GM03348 (cell line): ENCODE measurements at regions not wholly inside any gene's neighbourhood (a gene's known extent, or its start where the extent isn't known, plus 50 kb on each side); places are given as distances from the start of the nearest gene placed in this dataset.

Experiments used
- DNase-seq: peaks from one replicate; pipeline ENCODE4 v3.0.0; 2012; ENCODE audit warnings: low spot score

GRCh38 chr1:58976294-58976693 lies 192.4 kb upstream of the JUN start:
- DNase-seq = no peak

GRCh38 chr1:58977598-58977997 lies 193.8 kb upstream of the JUN start:
- DNase-seq = no peak

DNA sequence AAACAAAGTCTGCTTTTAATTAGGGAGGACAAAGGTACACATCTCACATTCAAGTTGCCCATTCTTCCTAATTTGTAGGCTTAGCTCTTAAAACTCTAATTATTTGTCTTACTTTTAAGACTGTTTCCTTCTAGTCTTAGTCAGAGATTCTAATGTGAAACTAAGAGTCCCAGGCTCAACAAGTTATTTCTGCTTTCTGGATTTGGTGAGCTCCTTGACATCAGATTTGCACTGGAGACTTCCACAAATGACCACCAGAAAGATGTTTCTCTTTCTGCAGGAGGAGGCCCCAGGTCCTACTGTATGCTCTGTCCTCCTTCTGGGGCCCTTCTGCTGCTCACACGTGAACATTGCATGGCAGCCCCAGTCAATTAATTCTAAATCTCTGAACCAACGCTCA lies 194.2 kb upstream of the JUN start:
- DNase-seq = no peak

DNA sequence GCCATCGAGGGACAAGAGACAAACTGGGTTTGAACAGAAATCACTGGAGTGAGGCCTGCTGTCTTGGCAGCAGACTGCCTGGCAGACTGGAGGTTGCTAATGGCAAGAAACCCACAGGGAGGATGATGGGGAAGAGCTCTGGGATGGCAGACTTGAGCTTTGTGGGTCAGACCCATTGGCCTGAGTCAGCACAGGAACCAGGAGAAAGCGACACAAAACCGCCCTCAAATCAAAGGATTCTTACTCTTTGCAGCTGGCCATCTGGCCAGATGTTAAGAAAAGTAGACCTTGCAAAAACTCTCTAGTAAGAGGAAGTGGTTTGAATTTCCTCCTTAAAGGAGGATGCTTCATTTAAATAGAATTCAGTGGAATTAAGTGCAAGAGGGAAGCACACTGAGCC lies 195.2 kb upstream of the JUN start:
- DNase-seq = no peak

GRCh38 chr1:58979677-58980076 lies 195.8 kb upstream of the JUN start:
- DNase-seq = no peak

DNA sequence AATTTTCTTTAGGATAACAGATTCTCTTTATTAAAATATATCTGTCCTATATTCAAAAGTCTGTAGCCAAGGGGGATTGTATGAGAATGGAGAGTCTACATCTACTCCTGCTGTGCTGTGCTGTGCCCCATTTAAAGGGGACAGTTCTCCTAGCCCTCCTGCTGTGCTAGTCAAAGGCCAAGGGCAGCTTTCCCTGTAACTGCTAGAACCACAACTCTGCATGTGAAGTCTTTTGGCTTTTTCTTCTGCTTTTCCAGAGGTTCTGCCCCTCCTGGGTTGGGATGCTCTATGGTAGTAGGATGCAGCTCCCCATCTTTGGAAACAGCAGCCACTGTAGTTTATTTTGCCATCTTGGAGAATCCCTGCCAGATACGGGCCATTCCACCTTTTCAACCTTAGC lies 197.5 kb upstream of the JUN start:
- DNase-seq = no peak

- DNase-seq = peak; percentile 16
Observed at GRCh38 chr1:58982259-58982998, 198.6 kb upstream of the JUN start.

DNA sequence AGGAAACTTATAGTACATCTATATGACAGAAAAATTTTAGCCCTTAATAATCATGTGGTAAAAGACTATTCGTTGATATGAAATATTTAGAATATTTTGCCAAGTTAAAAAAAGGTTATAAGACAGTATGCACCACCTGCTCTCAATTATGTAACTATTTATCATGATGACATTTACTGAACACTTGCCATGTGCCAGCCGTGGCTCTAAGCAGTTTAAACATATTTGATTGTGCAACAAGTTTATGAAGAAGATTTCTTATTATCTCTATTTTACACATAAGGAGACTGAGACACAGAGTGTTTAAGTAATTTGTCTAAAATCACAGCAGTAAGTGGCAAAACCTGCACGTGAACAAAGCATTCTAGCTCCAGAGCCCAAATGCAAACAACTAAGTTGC lies 199.3 kb upstream of the JUN start:
- peak; percentile 42 for DNase-seq

DNA sequence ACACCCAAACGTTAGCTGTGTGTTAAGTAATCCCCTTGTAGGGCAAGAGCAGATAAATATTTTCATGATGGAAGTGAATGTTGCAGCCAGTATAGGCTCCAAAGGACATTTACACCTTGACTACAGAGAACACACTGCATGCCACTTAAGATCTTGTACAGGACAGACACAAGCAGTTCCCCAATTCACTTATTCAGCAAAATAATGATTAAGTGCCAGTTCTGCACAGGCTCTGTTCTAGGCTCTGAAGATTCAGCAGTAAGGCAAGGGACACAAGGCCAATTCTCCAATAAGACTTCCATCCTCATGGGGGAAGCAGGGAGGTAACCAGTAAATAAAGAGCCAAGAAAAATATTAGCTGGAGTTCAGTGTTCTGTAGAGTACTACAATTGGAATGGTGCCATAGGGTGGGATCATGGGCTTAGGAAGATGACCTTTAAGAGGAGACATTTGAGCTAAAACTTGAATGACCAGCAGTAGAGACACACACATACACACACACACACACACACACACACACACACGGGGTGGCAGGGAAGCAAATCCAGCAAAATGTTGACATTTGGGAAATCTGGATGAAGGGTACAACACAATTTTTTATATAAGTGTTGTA lies 199.9 kb upstream of the JUN start:
- DNase-seq = no peak

DNA sequence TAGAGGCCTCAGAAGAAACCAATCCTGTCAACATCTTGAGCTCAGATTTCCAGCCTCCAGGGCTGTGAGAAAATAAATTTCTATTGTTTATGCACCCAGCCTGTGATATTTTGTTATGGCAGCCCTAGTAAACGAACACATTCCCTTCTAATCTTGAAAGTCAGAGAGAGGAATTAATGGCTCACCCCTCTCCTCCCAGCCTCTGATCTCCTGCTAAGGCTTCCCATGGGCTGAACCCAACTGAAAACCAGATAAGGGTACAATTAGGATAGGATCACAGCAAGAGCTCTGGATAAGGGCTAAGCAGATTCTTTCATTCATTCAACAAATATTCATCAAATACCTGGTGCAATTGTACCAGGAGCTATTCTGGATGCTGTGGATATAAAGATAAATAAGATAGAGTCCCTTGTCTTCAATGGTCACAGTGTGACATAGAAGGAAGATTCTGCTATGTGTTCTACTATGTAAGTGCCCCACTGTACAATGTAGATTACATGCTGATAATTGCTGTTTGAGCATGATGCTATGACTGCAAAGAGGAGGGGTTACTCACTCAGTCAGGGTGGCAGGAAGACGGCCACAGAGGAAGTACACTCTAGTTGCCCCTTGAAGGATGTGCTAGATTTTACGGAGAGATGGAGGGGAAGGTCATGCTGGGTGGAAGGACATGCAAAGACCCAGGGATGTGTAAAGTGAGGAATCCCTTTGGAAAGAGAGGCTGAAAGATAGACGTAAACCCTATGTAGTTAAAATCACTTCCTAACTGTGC lies 203.3 kb upstream of the JUN start:
- no peak for DNase-seq

DNA sequence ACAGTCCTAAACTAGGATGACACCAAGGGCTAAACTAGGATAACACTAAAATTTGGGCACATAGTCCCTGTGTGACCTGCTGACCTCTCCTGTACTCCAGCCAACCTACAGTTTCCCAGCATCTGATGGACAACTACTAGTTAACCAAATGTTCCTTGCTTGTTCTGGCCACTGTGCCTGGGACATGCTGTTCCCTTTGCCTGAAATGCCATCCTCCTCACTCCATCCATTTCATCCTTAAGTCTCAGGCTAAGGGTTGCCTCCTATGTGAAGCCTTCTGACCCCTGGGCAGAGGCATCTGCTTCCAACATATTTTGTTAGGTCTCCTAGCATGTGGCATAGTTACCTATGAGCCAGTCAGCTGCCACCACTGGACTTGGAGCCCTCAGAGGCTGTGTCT lies 204.9 kb upstream of the JUN start:
- DNase-seq = no peak

DNA sequence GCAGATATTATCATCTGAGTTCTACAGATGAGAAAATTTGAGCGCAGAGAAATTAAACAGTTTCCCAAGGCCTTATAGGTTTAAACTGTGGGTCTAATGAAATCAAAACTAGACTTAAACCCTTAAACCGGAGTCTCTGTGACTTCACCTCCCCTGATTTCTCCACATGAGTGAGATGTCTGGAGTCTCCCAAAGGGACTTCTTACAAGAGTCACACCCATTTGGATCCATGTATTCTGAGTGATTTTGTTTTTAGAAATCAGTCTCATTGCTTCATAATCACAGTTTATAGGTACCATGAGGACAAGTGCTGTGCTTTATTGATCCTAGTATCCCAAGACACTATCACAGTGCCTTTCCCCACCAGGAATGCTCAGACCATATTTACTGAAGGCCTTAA lies 206.0 kb upstream of the JUN start:
- no peak for DNase-seq

- DNase-seq = no peak
Observed at GRCh38 chr1:58991305-58991704, 207.5 kb upstream of the JUN start.

DNA sequence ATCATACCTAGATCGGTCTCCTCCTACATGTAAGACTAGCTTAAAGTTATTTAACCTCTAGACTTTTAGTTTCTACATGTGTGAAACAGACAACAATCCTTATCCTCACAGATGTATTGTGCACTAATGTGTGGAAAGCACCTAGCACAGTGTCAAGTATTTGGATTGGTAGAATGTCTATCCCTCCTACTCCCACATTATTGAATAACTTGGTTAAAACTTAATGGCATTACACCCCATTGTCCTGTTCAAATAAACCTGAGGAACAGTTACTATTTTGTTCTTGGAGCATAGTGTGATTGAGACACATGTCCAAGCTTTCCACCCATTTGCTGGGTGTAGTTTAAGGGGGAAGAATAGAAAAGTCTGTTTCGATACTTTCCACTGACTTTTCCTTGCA lies 208.8 kb upstream of the JUN start:
- DNase-seq = no peak

DNA sequence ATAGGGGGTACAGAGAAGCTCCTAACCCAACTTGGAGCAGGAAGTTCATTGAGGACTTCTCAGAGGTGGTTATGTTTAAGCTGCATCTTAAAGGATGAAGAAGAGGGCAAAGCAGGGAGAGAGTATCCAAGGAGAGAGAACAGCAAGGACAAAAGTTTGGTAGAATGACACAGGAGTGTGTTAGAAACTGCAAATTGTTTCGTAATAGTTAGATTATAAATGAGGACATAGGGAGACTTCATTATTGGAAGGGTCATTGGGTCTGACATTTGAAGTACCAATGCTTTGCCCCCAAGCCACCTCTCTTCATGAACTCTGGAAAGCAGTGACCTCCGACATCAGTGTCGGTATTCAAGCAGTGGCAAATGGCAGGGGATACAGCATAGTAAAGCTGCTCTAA lies 209.6 kb upstream of the JUN start:
- no peak for DNase-seq

GRCh38 chr1:58994664-58995063 lies 210.8 kb upstream of the JUN start:
- DNase-seq = peak; percentile 18

- no peak for DNase-seq
Observed at GRCh38 chr1:58996341-58997059, 212.7 kb upstream of the JUN start.

DNA sequence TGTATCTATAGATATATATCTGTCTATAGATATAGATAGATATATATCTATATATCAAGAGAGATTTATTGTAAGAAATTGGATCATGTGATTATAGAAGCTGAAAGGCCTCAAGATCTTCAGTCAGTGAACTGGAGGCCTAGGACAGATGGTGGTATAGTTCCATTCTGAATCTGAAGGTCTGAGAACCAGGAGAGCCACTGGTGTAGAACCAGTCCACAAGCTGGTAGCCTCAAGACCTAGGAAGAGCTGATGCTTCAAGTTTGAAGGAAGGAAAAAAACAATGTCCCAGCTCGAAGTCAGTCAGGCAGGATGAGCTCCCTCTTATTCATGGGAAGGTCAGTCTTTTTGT lies 213.2 kb upstream of the JUN start:
- DNase-seq = no peak

GRCh38 chr1:58997637-58998036 lies 213.8 kb upstream of the JUN start:
- no peak for DNase-seq

DNA sequence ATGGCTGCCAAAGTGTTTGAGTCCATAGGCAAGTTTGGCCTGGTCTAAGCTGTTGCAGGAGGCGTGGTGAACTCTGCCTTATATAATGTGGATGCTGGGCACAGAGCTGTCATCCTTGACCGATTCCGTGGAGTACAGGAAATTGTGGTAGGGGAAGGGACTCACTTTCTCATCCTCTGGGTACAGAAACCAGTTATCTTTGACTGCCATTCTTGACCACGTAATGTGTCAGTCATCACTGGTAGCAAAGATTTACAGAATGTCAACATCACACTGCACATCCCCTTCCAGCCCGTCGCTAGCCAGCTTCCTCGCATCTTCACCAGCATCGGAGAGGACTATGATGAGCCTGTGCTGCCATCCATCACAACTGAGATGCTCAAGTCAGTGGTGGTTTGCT lies 215.8 kb upstream of the JUN start:
- no peak for DNase-seq

DNA sequence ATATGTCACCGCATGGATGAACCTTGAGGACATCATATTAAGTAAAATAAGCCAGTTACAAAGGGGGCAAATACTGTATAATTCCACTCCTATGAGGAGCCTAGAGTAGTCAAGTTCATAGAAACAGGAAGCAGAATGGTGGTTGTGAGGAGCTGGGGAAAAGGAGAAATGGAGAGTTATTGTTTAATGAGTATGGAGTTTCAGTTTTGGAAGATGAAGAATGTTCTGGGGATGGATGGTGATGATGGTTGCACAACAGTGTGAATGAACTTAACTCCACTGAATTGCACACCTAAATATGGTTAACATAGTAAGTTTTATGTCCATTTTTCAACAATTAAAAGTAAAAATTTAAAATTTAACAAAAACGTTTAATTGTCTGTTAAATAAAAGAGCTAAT lies 220.9 kb upstream of the JUN start:
- no peak for DNase-seq

GRCh38 chr1:59005491-59006288 lies 221.8 kb upstream of the JUN start:
- no peak for DNase-seq
